Naive thymus-derived CD4-positive, alpha-beta T cell (primary cell): ENCODE measurements at regions not wholly inside any gene's neighbourhood (a gene's known extent, or its start where the extent isn't known, plus 50 kb on each side); places are given as distances from the start of the nearest gene placed in this dataset.

Source experiments
- ATAC-seq: fragments of 150-1000 bp; cut with Tn5 transposase; 2 replicates; pipeline ENCODE4 v1.10.0; 2021; ENCODE audit warnings: mild to moderate bottlenecking, moderate library complexity
- CTCF ChIA-PET: fragments of 350-600 bp; sonication (Branson Sonifier 250); formaldehyde crosslinking; loops from one replicate; lab custom pipeline; 2021; ENCODE audit warnings: antibody characterized with exemption; lab: Charles Lee
- POLR2A ChIA-PET: fragments of 350-600 bp; sonication (Branson Sonifier 250); formaldehyde crosslinking; loops from one replicate; lab custom pipeline; 2021; ENCODE audit warnings: antibody characterized with exemption, inconsistent platforms; lab: Charles Lee
- DNase-seq, 9 donors: peaks; one replicate each; pipeline versions ENCODE4 v3.0.0 to v3.0.0-alpha.2; 2020 to 2022; ENCODE audit warnings: mixed read lengths in 1 of 9
- H3K27ac ChIP-seq: one replicate; pipeline ENCODE4 v1.7.0; 2013; ENCODE audit warnings: mild to moderate bottlenecking, low read depth, low read length, moderate library complexity
- H3K27me3 ChIP-seq, 2 donors: one replicate each; pipeline ENCODE4 v1.7.0; 2013; ENCODE audit warnings: low read length in 2 of 2, mild to moderate bottlenecking in 2 of 2, moderate library complexity in 2 of 2; ENCODE audit not compliant: control insufficient read depth in 2 of 2, insufficient read depth in 2 of 2
- H3K36me3 ChIP-seq, 3 experiments: 1 replicate in 2 of 3; 2 replicates in 1 of 3; pipeline ENCODE4 v1.7.0; 2013; ENCODE audit warnings: low read length in 3 of 3, mild to moderate bottlenecking in 3 of 3, moderate library complexity in 1 of 3; ENCODE audit not compliant: insufficient read depth in 3 of 3, control insufficient read depth in 2 of 3
- H3K4me1 ChIP-seq, 2 donors: one replicate each; pipeline ENCODE4 v1.7.0; 2013; ENCODE audit warnings: low read length in 2 of 2, mild to moderate bottlenecking in 2 of 2, moderate library complexity in 1 of 2; ENCODE audit not compliant: control insufficient read depth in 2 of 2, insufficient read depth in 2 of 2
- H3K4me3 ChIP-seq: 2 replicates; pipeline ENCODE4 v1.7.0; 2013; ENCODE audit warnings: mild to moderate bottlenecking, low read length
- H3K9me3 ChIP-seq, 3 experiments: 1 replicate in 2 of 3; 2 replicates in 1 of 3; pipeline ENCODE4 v1.7.0; 2013; ENCODE audit warnings: low read length in 3 of 3; ENCODE audit not compliant: control insufficient read depth in 2 of 3
- H3K27ac Mint-ChIP-seq, 9 donors: one replicate each; pipeline ENCODE4 v1.8.0; 2020 to 2022; ENCODE audit warnings: mixed read lengths in 9 of 9, mild to moderate bottlenecking in 8 of 9, moderate library complexity in 5 of 9, inconsistent platforms in 2 of 9
- H3K27me3 Mint-ChIP-seq, 5 donors: one replicate each; pipeline ENCODE4 v1.8.0; 2021 to 2022; ENCODE audit warnings: mixed read lengths in 5 of 5, mild to moderate bottlenecking in 1 of 5
- H3K36me3 Mint-ChIP-seq, 5 donors: one replicate each; pipeline ENCODE4 v1.8.0; 2020 to 2022; ENCODE audit warnings: mixed read lengths in 5 of 5, mild to moderate bottlenecking in 3 of 5, inconsistent platforms in 1 of 5
- H3K4me1 Mint-ChIP-seq, 7 donors: one replicate each; pipeline ENCODE4 v1.8.0; 2020 to 2022; ENCODE audit warnings: mixed read lengths in 7 of 7, mild to moderate bottlenecking in 3 of 7, inconsistent platforms in 1 of 7
- H3K4me3 Mint-ChIP-seq, 10 donors: one replicate each; pipeline ENCODE4 v1.8.0; 2020 to 2022; ENCODE audit warnings: mild to moderate bottlenecking in 10 of 10, mixed read lengths in 10 of 10, moderate library complexity in 6 of 10, inconsistent platforms in 2 of 10
- H3K9me3 Mint-ChIP-seq, 11 donors: one replicate each; pipeline ENCODE4 v1.8.0; 2020 to 2022; ENCODE audit warnings: mixed read lengths in 11 of 11, mild to moderate bottlenecking in 4 of 11, inconsistent platforms in 1 of 11, moderate library complexity in 1 of 11
- intact Hi-C, 2 donors: fragments of 100-400 bp; cut with micrococcal nuclease; formaldehyde crosslinking; loops; one replicate each; pipeline ENCODE4 v1.15.1; 2023

DNA sequence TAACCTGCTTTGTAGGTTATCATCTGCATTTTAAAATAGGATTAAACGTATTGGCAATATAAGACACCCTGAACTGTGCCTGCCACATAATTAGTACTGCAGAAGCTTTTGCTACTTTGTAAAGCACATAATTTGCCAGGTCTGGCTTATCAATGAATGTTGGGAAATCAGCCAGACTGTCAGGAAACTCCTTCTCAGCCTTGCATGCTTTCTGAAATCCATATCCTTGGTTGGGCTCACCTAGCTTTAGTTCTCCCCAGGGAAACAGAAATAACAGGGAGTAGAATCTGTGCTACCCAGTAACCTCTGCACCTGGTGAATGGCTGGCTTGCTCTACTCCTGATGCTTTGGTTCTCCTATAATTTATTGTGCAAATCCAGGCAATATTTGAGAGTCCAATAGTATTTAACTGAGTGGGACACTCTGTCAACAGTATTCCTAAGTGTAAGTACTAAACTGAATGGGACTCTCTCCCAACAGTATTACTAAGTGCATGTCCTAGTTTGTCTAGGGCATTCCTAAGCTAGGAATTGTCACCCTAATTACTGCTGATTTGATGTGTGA is 354.5 kb downstream of the WDR72 start:
- intact Hi-C loops, result no loop called here
- Mint-ChIP-seq H3K27ac (no peak overlapping the region), H3K27me3 (peaks cover 0 to 11% (median 4%) of the 10 kb centered on the region in 5 donors), H3K4me3 (no peak overlapping the region), H3K4me1 (no peaks in the 10 kb centered on the region), H3K36me3 (no peaks in the 10 kb centered on the region), H3K9me3 (peaks cover 0 to 4% (median 0%) of the 10 kb centered on the region in 11 donors)
- H3K27me3 ChIP-seq, result no peaks in the 10 kb centered on the region
- POLR2A ChIA-PET, result no interaction called here
- no peak overlapping the region for H3K4me3 ChIP-seq
- no peaks in the 10 kb centered on the region for H3K36me3 ChIP-seq
- DNase-seq (no peak), ATAC-seq (no peak)
- CTCF ChIA-PET, result no interaction called here
- H3K27ac ChIP-seq, result no peak overlapping the region
- H3K9me3 ChIP-seq, result no peaks in the 10 kb centered on the region
- no peaks in the 10 kb centered on the region for H3K4me1 ChIP-seq

DNA sequence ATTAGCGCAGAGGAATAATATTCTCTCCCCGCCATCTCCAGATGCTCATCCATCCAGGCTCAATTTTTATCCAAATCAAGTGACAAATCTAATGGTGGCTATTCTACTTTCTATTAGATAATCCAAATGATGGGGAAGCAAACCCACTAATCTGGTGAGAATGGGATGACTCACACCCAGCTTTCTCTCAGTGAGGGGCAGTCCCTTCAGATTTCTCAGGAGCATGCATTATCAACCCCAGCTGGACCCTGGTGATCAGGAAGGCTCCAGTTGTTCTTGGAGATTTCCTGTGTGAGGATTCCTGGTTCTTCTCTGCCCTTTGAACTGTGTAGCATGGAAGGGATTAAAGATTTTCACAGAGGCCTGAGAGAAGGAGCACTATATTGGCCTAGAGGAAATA is 358.0 kb downstream of the WDR72 start:
- ChIA-PET CTCF (no interaction called here), POLR2A (no interaction called here)
- H3K4me1 Mint-ChIP-seq, result no peaks in the 10 kb centered on the region

GRCh38 chr15:53400986-53401385 is 358.5 kb downstream of the WDR72 start:
- intact Hi-C loops, result no loop called here
- Histone ChIP-seq H3K4me3 (no peak overlapping the region), H3K9me3 (no peaks in the 10 kb centered on the region), H3K4me1 (no peaks in the 10 kb centered on the region), H3K27me3 (no peaks in the 10 kb centered on the region), H3K27ac (no peak overlapping the region), H3K36me3 (no peaks in the 10 kb centered on the region)
- Mint-ChIP-seq H3K36me3 (no peaks in the 10 kb centered on the region), H3K4me1 (no peaks in the 10 kb centered on the region), H3K27ac (no peak overlapping the region), H3K9me3 (peaks cover 0 to 4% (median 0%) of the 10 kb centered on the region in 11 donors), H3K27me3 (peaks cover 0 to 11% (median 0%) of the 10 kb centered on the region in 5 donors), H3K4me3 (no peak overlapping the region)
- ChIA-PET CTCF (no interaction called here), POLR2A (no interaction called here)
- DNase-seq, result no peak
- no peak for ATAC-seq

More for the DNA sequence above, 358.0 kb downstream of the WDR72 start:
- no peaks in the 10 kb centered on the region for H3K36me3 Mint-ChIP-seq
- no peak overlapping the region for H3K27ac ChIP-seq
- H3K27me3 Mint-ChIP-seq, result peaks cover 0 to 11% (median 0%) of the 10 kb centered on the region in 5 donors
- H3K27me3 ChIP-seq, result no peaks in the 10 kb centered on the region
- H3K4me1 ChIP-seq, result no peaks in the 10 kb centered on the region
- ATAC-seq, result no peak
- H3K36me3 ChIP-seq, result no peaks in the 10 kb centered on the region
- H3K9me3 Mint-ChIP-seq, result peaks cover 0 to 4% (median 0%) of the 10 kb centered on the region in 11 donors
- H3K4me3 Mint-ChIP-seq, result no peak overlapping the region
- intact Hi-C loops, result no loop called here
- no peak overlapping the region for H3K4me3 ChIP-seq
- no peak for DNase-seq
- no peak overlapping the region for H3K27ac Mint-ChIP-seq
- H3K9me3 ChIP-seq, result no peaks in the 10 kb centered on the region

GRCh38 chr15:53397041-53397616 is 362.3 kb downstream of the WDR72 start:
- Histone ChIP-seq H3K4me1 (no peaks in the 10 kb centered on the region), H3K27ac (no peak overlapping the region), H3K4me3 (no peak overlapping the region), H3K9me3 (no peaks in the 10 kb centered on the region), H3K27me3 (no peaks in the 10 kb centered on the region), H3K36me3 (no peaks in the 10 kb centered on the region)
- intact Hi-C loops, result no loop called here
- H3K4me1 Mint-ChIP-seq, result no peaks in the 10 kb centered on the region
- no peak overlapping the region for H3K27ac Mint-ChIP-seq
- ATAC-seq (no peak), DNase-seq (no peak)
- CTCF ChIA-PET, result no interaction called here
- H3K4me3 Mint-ChIP-seq, result no peak overlapping the region
- H3K36me3 Mint-ChIP-seq, result no peaks in the 10 kb centered on the region
- POLR2A ChIA-PET, result interaction anchor here (0.6 kb wide), 1 partner anchor 13 kb away, joined by 3 read pairs; no protein-coding TSS in a partner anchor
- peaks cover 0 to 4% (median 0%) of the 10 kb centered on the region in 11 donors for H3K9me3 Mint-ChIP-seq
- H3K27me3 Mint-ChIP-seq, result peaks cover 0 to 6% (median 0%) of the 10 kb centered on the region in 5 donors

DNA sequence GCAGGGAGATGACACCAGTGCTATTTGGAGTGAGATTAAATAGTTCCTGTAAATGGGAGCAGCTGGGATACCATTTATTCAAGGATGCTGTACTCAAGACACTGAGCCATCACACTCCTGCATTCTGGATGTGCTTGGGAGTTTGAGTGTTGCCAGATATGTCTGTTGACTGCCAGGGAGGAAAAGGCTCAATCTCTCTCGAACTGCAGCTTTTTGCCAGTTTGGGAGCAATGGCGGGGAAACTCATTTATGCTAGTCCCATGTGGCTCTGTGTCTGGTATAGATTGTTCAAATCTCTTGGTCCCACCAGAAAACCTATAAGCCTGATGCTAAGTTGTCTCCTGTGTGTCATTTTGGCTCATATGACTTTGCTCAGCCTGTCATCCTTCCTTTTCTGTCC is 363.6 kb downstream of the WDR72 start:
- Histone ChIP-seq H3K9me3 (no peaks in the 10 kb centered on the region), H3K4me3 (no peak overlapping the region), H3K27me3 (no peaks in the 10 kb centered on the region), H3K27ac (no peak overlapping the region), H3K4me1 (no peaks in the 10 kb centered on the region), H3K36me3 (no peaks in the 10 kb centered on the region)
- no peaks in the 10 kb centered on the region for H3K4me1 Mint-ChIP-seq
- DNase-seq (no peak), ATAC-seq (no peak)
- intact Hi-C loops, result no loop called here
- H3K9me3 Mint-ChIP-seq, result peaks cover 0 to 3% (median 0%) of the 10 kb centered on the region in 11 donors
- H3K27ac Mint-ChIP-seq, result no peak overlapping the region
- H3K4me3 Mint-ChIP-seq, result no peak overlapping the region
- H3K27me3 Mint-ChIP-seq, result peaks cover 0 to 2% (median 0%) of the 10 kb centered on the region in 5 donors
- CTCF ChIA-PET, result no interaction called here
- H3K36me3 Mint-ChIP-seq, result no peaks in the 10 kb centered on the region
- POLR2A ChIA-PET, result no interaction called here

GRCh38 chr15:53390549-53390948 is 368.9 kb downstream of the WDR72 start:
- intact Hi-C loops, result no loop called here
- Histone ChIP-seq H3K4me3 (no peak overlapping the region), H3K4me1 (no peaks in the 10 kb centered on the region), H3K9me3 (no peaks in the 10 kb centered on the region), H3K27ac (no peak overlapping the region), H3K27me3 (no peaks in the 10 kb centered on the region), H3K36me3 (no peaks in the 10 kb centered on the region)
- no peak overlapping the region for H3K27ac Mint-ChIP-seq
- ChIA-PET POLR2A (no interaction called here), CTCF (no interaction called here)
- H3K4me3 Mint-ChIP-seq, result no peak overlapping the region
- H3K9me3 Mint-ChIP-seq, result peaks cover 0 to 3% (median 0%) of the 10 kb centered on the region in 11 donors
- peaks cover 0 to 8% (median 0%) of the 10 kb centered on the region in 5 donors for H3K27me3 Mint-ChIP-seq
- no peaks in the 10 kb centered on the region for H3K4me1 Mint-ChIP-seq
- no peaks in the 10 kb centered on the region for H3K36me3 Mint-ChIP-seq
- ATAC-seq (no peak), DNase-seq (no peak)
